H1 (cell line): ENCODE measurements at regions not wholly inside any gene's neighbourhood (a gene's known extent, or its start where the extent isn't known, plus 50 kb on each side); places are given as distances from the start of the nearest gene placed in this dataset.

Experiments used
- BACH1 ChIP-seq: IDR thresholded peaks from 2 replicates; pipeline ENCODE4 v1.6.1; 2012; ENCODE audit warnings: low read length, improper control_type of control experiment
- BRCA1 ChIP-seq: IDR thresholded peaks from 2 replicates; pipeline ENCODE4 v1.6.1; 2012; ENCODE audit warnings: low read depth, low read length, improper control_type of control experiment
- EP300 ChIP-seq, 2 experiments: IDR thresholded peaks; 1 replicate in 1 of 2; 2 replicates in 1 of 2; pipeline ENCODE4 v1.6.1; 2011 to 2012; ENCODE audit warnings: low read depth in 2 of 2, low read length in 2 of 2, mild to moderate bottlenecking in 2 of 2, borderline replicate concordance in 1 of 2, inconsistent platforms in 1 of 2, moderate library complexity in 1 of 2
- SRF ChIP-seq: IDR thresholded peaks from 2 replicates; pipeline ENCODE4 v1.6.1; 2011; ENCODE audit warnings: mild to moderate bottlenecking, low read depth, low read length, moderate library complexity
- TF ChIP-seq, protein P1 (sequence below): fragments of 300-600 bp; sonication (generic); IDR thresholded peaks from 2 replicates; pipeline ENCODE4 v1.7.1; 2012; ENCODE audit warnings: low read length, moderate library complexity, mild to moderate bottlenecking, inconsistent platforms; ENCODE audit not compliant: insufficient replicate concordance

DNA sequence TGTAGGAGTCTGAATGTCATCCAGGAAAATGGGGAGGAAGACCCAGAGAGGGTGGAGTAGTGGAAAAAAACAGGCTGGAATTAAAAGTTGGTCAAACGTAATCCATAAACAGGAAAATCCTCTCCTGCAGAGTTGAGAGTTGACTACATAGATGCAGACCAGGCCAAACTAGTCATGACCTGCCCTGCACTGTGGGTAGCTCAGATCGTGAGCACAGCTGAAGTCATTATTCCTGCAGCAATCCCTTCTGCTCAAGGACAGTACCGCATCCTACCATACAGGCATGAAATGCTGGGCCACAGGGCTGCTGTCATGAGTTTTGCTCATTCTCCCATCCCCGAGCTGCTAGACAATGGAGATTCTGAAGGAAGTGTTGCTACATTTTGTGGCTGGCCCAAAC is 352.2 kb downstream of the EN1 start (continued):
- TF ChIP-seq, protein P1, sequence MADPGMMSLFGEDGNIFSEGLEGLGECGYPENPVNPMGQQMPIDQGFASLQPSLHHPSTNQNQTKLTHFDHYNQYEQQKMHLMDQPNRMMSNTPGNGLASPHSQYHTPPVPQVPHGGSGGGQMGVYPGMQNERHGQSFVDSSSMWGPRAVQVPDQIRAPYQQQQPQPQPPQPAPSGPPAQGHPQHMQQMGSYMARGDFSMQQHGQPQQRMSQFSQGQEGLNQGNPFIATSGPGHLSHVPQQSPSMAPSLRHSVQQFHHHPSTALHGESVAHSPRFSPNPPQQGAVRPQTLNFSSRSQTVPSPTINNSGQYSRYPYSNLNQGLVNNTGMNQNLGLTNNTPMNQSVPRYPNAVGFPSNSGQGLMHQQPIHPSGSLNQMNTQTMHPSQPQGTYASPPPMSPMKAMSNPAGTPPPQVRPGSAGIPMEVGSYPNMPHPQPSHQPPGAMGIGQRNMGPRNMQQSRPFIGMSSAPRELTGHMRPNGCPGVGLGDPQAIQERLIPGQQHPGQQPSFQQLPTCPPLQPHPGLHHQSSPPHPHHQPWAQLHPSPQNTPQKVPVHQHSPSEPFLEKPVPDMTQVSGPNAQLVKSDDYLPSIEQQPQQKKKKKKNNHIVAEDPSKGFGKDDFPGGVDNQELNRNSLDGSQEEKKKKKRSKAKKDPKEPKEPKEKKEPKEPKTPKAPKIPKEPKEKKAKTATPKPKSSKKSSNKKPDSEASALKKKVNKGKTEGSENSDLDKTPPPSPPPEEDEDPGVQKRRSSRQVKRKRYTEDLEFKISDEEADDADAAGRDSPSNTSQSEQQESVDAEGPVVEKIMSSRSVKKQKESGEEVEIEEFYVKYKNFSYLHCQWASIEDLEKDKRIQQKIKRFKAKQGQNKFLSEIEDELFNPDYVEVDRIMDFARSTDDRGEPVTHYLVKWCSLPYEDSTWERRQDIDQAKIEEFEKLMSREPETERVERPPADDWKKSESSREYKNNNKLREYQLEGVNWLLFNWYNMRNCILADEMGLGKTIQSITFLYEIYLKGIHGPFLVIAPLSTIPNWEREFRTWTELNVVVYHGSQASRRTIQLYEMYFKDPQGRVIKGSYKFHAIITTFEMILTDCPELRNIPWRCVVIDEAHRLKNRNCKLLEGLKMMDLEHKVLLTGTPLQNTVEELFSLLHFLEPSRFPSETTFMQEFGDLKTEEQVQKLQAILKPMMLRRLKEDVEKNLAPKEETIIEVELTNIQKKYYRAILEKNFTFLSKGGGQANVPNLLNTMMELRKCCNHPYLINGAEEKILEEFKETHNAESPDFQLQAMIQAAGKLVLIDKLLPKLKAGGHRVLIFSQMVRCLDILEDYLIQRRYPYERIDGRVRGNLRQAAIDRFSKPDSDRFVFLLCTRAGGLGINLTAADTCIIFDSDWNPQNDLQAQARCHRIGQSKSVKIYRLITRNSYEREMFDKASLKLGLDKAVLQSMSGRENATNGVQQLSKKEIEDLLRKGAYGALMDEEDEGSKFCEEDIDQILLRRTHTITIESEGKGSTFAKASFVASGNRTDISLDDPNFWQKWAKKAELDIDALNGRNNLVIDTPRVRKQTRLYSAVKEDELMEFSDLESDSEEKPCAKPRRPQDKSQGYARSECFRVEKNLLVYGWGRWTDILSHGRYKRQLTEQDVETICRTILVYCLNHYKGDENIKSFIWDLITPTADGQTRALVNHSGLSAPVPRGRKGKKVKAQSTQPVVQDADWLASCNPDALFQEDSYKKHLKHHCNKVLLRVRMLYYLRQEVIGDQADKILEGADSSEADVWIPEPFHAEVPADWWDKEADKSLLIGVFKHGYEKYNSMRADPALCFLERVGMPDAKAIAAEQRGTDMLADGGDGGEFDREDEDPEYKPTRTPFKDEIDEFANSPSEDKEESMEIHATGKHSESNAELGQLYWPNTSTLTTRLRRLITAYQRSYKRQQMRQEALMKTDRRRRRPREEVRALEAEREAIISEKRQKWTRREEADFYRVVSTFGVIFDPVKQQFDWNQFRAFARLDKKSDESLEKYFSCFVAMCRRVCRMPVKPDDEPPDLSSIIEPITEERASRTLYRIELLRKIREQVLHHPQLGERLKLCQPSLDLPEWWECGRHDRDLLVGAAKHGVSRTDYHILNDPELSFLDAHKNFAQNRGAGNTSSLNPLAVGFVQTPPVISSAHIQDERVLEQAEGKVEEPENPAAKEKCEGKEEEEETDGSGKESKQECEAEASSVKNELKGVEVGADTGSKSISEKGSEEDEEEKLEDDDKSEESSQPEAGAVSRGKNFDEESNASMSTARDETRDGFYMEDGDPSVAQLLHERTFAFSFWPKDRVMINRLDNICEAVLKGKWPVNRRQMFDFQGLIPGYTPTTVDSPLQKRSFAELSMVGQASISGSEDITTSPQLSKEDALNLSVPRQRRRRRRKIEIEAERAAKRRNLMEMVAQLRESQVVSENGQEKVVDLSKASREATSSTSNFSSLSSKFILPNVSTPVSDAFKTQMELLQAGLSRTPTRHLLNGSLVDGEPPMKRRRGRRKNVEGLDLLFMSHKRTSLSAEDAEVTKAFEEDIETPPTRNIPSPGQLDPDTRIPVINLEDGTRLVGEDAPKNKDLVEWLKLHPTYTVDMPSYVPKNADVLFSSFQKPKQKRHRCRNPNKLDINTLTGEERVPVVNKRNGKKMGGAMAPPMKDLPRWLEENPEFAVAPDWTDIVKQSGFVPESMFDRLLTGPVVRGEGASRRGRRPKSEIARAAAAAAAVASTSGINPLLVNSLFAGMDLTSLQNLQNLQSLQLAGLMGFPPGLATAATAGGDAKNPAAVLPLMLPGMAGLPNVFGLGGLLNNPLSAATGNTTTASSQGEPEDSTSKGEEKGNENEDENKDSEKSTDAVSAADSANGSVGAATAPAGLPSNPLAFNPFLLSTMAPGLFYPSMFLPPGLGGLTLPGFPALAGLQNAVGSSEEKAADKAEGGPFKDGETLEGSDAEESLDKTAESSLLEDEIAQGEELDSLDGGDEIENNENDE, result no peak
- no peak for TF ChIP-seq EP300 (IDR thresholded peaks at IDR 0.05; ENCODE audit: borderline replicate concordance in 1 of 2, low read depth in 2 of 2, low read length in 2 of 2)
- no peak for TF ChIP-seq BRCA1
- no peak for TF ChIP-seq SRF
- no peak for TF ChIP-seq BACH1
